Keratinocyte (primary cell): ENCODE measurements at regions not wholly inside any gene's neighbourhood (a gene's known extent, or its start where the extent isn't known, plus 50 kb on each side); places are given as distances from the start of the nearest gene placed in this dataset.

Experiments
- DNase-seq: peaks from one replicate; pipeline ENCODE4 v3.0.0-alpha.2; 2011; ENCODE audit warnings: low read depth, missing footprints, low spot score
- FAIRE-seq: peaks from 2 replicates; lab custom pipeline; 2011; peaks lifted over from hg19 to GRCh38; lab: Jason Lieb, UNC
- H2AFZ ChIP-seq: 2 replicates; pipeline ENCODE4 v1.6.0; 2012; ENCODE audit warnings: low read length, control low read depth, inconsistent platforms; ENCODE audit not compliant: control insufficient read depth
- H3K27ac ChIP-seq: 2 replicates; pipeline ENCODE4 v1.5.1; 2011; ENCODE audit warnings: low read length; ENCODE audit not compliant: control insufficient read depth, insufficient read depth
- H3K27me3 ChIP-seq: 3 replicates; pipeline ENCODE4 v1.6.0; 2011; ENCODE audit warnings: low read length; ENCODE audit not compliant: control insufficient read depth, insufficient read depth; ENCODE audit errors: extremely low read depth
- H3K36me3 ChIP-seq, 2 experiments: 2 replicates in 1 of 2; 3 replicates in 1 of 2; pipeline ENCODE4 v1.5.1; 2011; ENCODE audit warnings: low read length in 2 of 2, mild to moderate bottlenecking in 1 of 2; ENCODE audit not compliant: control insufficient read depth in 2 of 2, insufficient read depth in 2 of 2; ENCODE audit errors: extremely low read depth in 1 of 2
- H3K4me1 ChIP-seq: 3 replicates; pipeline ENCODE4 v1.5.1; 2011; ENCODE audit warnings: low read length; ENCODE audit not compliant: control insufficient read depth, insufficient read depth; ENCODE audit errors: extremely low read depth
- H3K4me2 ChIP-seq: 3 replicates; pipeline ENCODE4 v1.6.0; 2011; ENCODE audit warnings: low read depth, low read length; ENCODE audit not compliant: control insufficient read depth, insufficient read depth; ENCODE audit errors: extremely low read depth
- H3K4me3 ChIP-seq, 3 experiments: fragments of 200-600 bp in 1 of 3; sonication (generic) in 1 of 3; 2 replicates in 2 of 3; 3 replicates in 1 of 3; pipeline ENCODE4 v1.5.1; 2011 to 2016; ENCODE audit warnings: low read length in 3 of 3, mild to moderate bottlenecking in 3 of 3, control low read depth in 2 of 3, inconsistent platforms in 1 of 3, low read depth in 1 of 3, mixed read lengths in 1 of 3, mixed run types in 1 of 3, moderate library complexity in 1 of 3; ENCODE audit not compliant: control insufficient read depth in 2 of 3, insufficient read depth in 2 of 3; ENCODE audit errors: extremely low read depth in 1 of 3
- H3K79me2 ChIP-seq: 2 replicates; pipeline ENCODE4 v1.6.0; 2012; ENCODE audit warnings: low read length; ENCODE audit not compliant: control insufficient read depth, insufficient read depth
- H3K9ac ChIP-seq: 3 replicates; pipeline ENCODE4 v1.6.0; 2011; ENCODE audit warnings: low read length; ENCODE audit not compliant: control insufficient read depth, insufficient read depth; ENCODE audit errors: extremely low read depth
- H3K9me1 ChIP-seq: 3 replicates; pipeline ENCODE4 v1.6.0; 2011; ENCODE audit warnings: low read length; ENCODE audit not compliant: control insufficient read depth, insufficient read depth; ENCODE audit errors: extremely low read depth
- H3K9me3 ChIP-seq: 2 replicates; pipeline ENCODE4 v1.5.1; 2012; ENCODE audit warnings: low read depth, low read length; ENCODE audit not compliant: control insufficient read depth
- H4K20me1 ChIP-seq: 3 replicates; pipeline ENCODE4 v1.6.0; 2011; ENCODE audit warnings: low read length; ENCODE audit not compliant: control insufficient read depth, insufficient read depth; ENCODE audit errors: extremely low read depth
- CTCF ChIP-seq, 3 experiments: IDR thresholded peaks in 1 of 3; conservative IDR thresholded peaks in 1 of 3; optimal IDR thresholded peaks in 1 of 3; 2 replicates in 2 of 3; 3 replicates in 1 of 3; pipeline versions ENCODE3 to v1.5.1; 2011; ENCODE audit warnings: low read length in 3 of 3, mild to moderate bottlenecking in 3 of 3, moderate library complexity in 2 of 3, control low read depth in 1 of 3, inconsistent platforms in 1 of 3; ENCODE audit not compliant: insufficient read depth in 2 of 3; ENCODE audit errors: extremely low read depth in 1 of 3
- EZH2 ChIP-seq: IDR thresholded peaks from one replicate; pipeline ENCODE4 v1.6.1; 2012; ENCODE audit warnings: inconsistent platforms, mild to moderate bottlenecking, low read length, moderate library complexity
- dilution Hi-C: fragments of 300-500 bp; cut with MboI; formaldehyde crosslinking; loops from one replicate; pipeline ENCODE4 v1.7.0; 2020; ENCODE audit warnings: low sequenced_read_pairs; ENCODE audit not compliant: extremely low pct_ligation_motif_present

DNA sequence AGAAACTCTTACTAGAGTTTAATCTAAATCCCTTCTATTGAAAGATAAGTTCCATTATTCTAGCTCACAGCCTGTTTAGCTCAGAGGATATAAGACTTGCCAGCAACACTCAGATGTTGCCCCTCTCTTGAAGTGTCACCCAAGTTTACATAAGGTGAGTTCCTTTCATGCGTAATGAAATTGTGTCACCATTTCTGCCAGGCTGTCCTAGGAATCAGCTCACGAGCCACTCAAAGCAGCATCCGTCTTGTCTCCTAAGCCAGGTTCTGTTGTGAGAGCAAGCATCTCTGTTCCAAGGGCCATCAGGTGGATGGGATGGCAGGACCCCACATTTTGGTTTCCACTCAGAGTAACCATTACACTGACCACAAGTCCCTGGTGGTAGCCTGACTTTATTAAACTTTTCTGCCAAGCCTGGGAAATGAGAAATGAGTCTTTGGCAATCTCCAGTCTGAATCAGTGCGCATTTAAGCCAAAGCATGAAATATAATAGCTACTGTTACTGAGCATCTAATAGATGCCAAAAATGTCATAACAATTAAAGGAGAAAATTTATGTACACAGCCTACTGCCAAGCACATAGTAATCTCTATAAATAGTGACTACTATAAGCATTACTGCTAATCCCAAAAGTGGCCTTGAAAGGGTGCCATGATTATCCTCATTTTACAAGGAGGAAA, 179.6 kb upstream of the MIR17HG start:
- dilution Hi-C loops = no loop called here
- H3K4me2 ChIP-seq = no peak overlapping the region
- no peak overlapping the region for H2AFZ ChIP-seq
- no peaks in the 10 kb centered on the region for H3K79me2 ChIP-seq
- no peak overlapping the region for H3K27ac ChIP-seq
- TF ChIP-seq CTCF (optimal IDR thresholded peaks at IDR 0.05 in 1 of 3, IDR thresholded peaks at IDR 0.05 in 1 of 3, conservative IDR thresholded peaks at IDR 0.05 in 1 of 3; ENCODE audit: extremely low read depth in 1 of 3, insufficient read depth in 2 of 3, low read length in 3 of 3) (no peak), EZH2 (no peak)
- no peak for DNase-seq
- no peaks in the 10 kb centered on the region for H3K9me1 ChIP-seq
- H3K9ac ChIP-seq = no peak overlapping the region
- H3K4me3 ChIP-seq = no peak overlapping the region
- no peaks in the 10 kb centered on the region for H4K20me1 ChIP-seq
- H3K36me3 ChIP-seq = no peaks in the 10 kb centered on the region
- no peaks in the 10 kb centered on the region for H3K27me3 ChIP-seq
- no peaks in the 10 kb centered on the region for H3K9me3 ChIP-seq
- no peaks in the 10 kb centered on the region for H3K4me1 ChIP-seq
- no peak for FAIRE-seq

DNA sequence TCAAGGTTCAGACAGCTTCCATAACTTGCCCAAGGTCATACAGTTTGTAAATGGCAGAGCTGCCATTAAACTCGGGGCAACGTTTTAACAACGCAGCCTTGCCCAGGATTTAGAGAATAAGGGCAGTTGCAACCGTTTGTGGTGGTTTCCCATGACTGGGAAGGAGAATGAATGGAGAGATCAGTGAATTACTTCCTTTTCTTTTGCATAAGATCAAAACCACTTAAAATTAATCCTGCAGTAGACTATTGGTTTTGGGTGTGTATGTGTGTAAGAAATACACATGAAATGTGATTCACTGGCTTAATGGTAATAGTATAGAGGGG, 179.1 kb upstream of the MIR17HG start:
- TF ChIP-seq EZH2 (no peak), CTCF (optimal IDR thresholded peaks at IDR 0.05 in 1 of 3, IDR thresholded peaks at IDR 0.05 in 1 of 3, conservative IDR thresholded peaks at IDR 0.05 in 1 of 3; ENCODE audit: extremely low read depth in 1 of 3, insufficient read depth in 2 of 3, low read length in 3 of 3) (no peak)
- no peaks in the 10 kb centered on the region for H3K9me3 ChIP-seq
- DNase-seq (no peak), FAIRE-seq (no peak)
- no peaks in the 10 kb centered on the region for H3K79me2 ChIP-seq
- H3K36me3 ChIP-seq = no peaks in the 10 kb centered on the region
- no peaks in the 10 kb centered on the region for H3K4me1 ChIP-seq
- no peak overlapping the region for H3K9ac ChIP-seq
- no peak overlapping the region for H3K27ac ChIP-seq
- no peaks in the 10 kb centered on the region for H4K20me1 ChIP-seq
- no peaks in the 10 kb centered on the region for H3K9me1 ChIP-seq
- no peak overlapping the region for H3K4me2 ChIP-seq
- dilution Hi-C loops = no loop called here
- no peak overlapping the region for H3K4me3 ChIP-seq
- H2AFZ ChIP-seq = no peak overlapping the region
- H3K27me3 ChIP-seq = no peaks in the 10 kb centered on the region
